OCI-LY3 (cell line): ENCODE measurements at regions not wholly inside any gene's neighbourhood (a gene's known extent, or its start where the extent isn't known, plus 50 kb on each side); places are given as distances from the start of the nearest gene placed in this dataset.

Source experiments
- H2AFZ ChIP-seq: fragments of 200-600, 300-600 bp; shearing (Covaris generic); 2 replicates; pipeline ENCODE4 v1.6.0; 2014; ENCODE audit warnings: antibody characterized with exemption, low read depth, low read length
- H3K27ac ChIP-seq: fragments of 200-600, 300-600 bp; sonication (generic); 2 replicates; pipeline ENCODE4 v1.5.1; 2014; ENCODE audit warnings: mild to moderate bottlenecking, low read length, moderate library complexity, mixed read lengths
- H3K27me3 ChIP-seq: fragments of 200-600, 300-600 bp; sonication (generic); 2 replicates; pipeline ENCODE4 v1.6.1; 2014; ENCODE audit warnings: low read depth, low read length, mixed read lengths
- H3K36me3 ChIP-seq: fragments of 200-600, 300-600 bp; sonication (generic); replicated peaks from 2 replicates; pipeline ENCODE3; 2014; ENCODE audit warnings: low read depth, low read length, mixed read lengths
- H3K4me1 ChIP-seq: fragments of 300-600, 200-600 bp; sonication (generic); 2 replicates; pipeline ENCODE4 v1.6.1; 2014; ENCODE audit warnings: low read length, mixed read lengths
- H3K4me2 ChIP-seq: fragments of 200-600, 300-600 bp; sonication (generic); 2 replicates; pipeline ENCODE4 v1.6.1; 2014; ENCODE audit warnings: low read length, mixed read lengths
- H3K4me3 ChIP-seq: fragments of 300-600, 200-600 bp; sonication (generic); 2 replicates; pipeline ENCODE4 v1.5.1; 2014; ENCODE audit warnings: antibody characterized with exemption, mild to moderate bottlenecking, low read length, moderate library complexity
- H3K79me2 ChIP-seq: fragments of 300-600, 200-600 bp; shearing (Covaris generic); 2 replicates; pipeline ENCODE4 v1.6.1; 2014; ENCODE audit warnings: mild to moderate bottlenecking, low read length, mixed read lengths
- H3K9ac ChIP-seq: fragments of 300-600, 200-600 bp; shearing (Covaris generic); 2 replicates; pipeline ENCODE4 v1.6.0; 2014; ENCODE audit warnings: mild to moderate bottlenecking, low read length, moderate library complexity
- H3K9me3 ChIP-seq: fragments of 200-600, 300-600 bp; shearing (Covaris generic); 2 replicates; pipeline ENCODE4 v1.6.1; 2014; ENCODE audit warnings: low read length, mixed read lengths; ENCODE audit not compliant: insufficient read depth
- H4K20me1 ChIP-seq: fragments of 200-600, 300-600 bp; sonication (generic); 2 replicates; pipeline ENCODE4 v1.6.1; 2016; ENCODE audit warnings: low read length, mixed read lengths; ENCODE audit not compliant: insufficient read depth
- CTCF ChIP-seq: fragments of 200-600, 300-600 bp; sonication (generic); IDR thresholded peaks from 2 replicates; pipeline ENCODE4 v1.5.1; 2014; ENCODE audit warnings: antibody characterized with exemption, low read length, low read depth
- EZH2phosphoT487 ChIP-seq: fragments of 200-600 bp; shearing (Covaris generic); IDR thresholded peaks from 2 replicates; pipeline ENCODE4 v1.6.1; 2018; ENCODE audit warnings: antibody characterized with exemption, mixed run types, low read depth

GRCh38 chr3:80233576-80233975 lies 465.8 kb upstream of the ROBO1 start:
- Histone ChIP-seq H3K4me2 (no peak overlapping the region), H3K36me3 (no peaks in the 10 kb centered on the region), H3K9ac (no peak overlapping the region), H2AFZ (no peak overlapping the region), H3K4me1 (no peaks in the 10 kb centered on the region), H3K4me3 (no peak overlapping the region), H3K9me3 (no peaks in the 10 kb centered on the region), H3K27me3 (no peaks in the 10 kb centered on the region), H3K79me2 (no peaks in the 10 kb centered on the region), H3K27ac (no peak overlapping the region), H4K20me1 (no peaks in the 10 kb centered on the region)
- TF ChIP-seq EZH2phosphoT487 (no peak), CTCF (no peak)

- no peak overlapping the region for H2AFZ ChIP-seq
- no peaks in the 10 kb centered on the region for H3K36me3 ChIP-seq
- TF ChIP-seq EZH2phosphoT487, result no peak
- no peak for TF ChIP-seq CTCF
- no peaks in the 10 kb centered on the region for H3K79me2 ChIP-seq
- H3K4me2 ChIP-seq, result no peak overlapping the region
- no peaks in the 10 kb centered on the region for H3K4me1 ChIP-seq
- H4K20me1 ChIP-seq, result no peaks in the 10 kb centered on the region
- H3K9ac ChIP-seq, result no peak overlapping the region
- H3K9me3 ChIP-seq, result no peaks in the 10 kb centered on the region
- H3K4me3 ChIP-seq, result no peak overlapping the region
- no peaks in the 10 kb centered on the region for H3K27me3 ChIP-seq
- no peak overlapping the region for H3K27ac ChIP-seq
These were observed 465.0 kb upstream of the ROBO1 start for GRCh38 chr3:80232760-80233159.

- no peaks in the 10 kb centered on the region for H3K79me2 ChIP-seq
- no peak overlapping the region for H3K27ac ChIP-seq
- H3K4me2 ChIP-seq, result no peak overlapping the region
- H3K4me1 ChIP-seq, result no peaks in the 10 kb centered on the region
- no peaks in the 10 kb centered on the region for H3K27me3 ChIP-seq
- H3K4me3 ChIP-seq, result no peak overlapping the region
- TF ChIP-seq EZH2phosphoT487 (no peak), CTCF (no peak)
- H3K9ac ChIP-seq, result no peak overlapping the region
- no peaks in the 10 kb centered on the region for H3K9me3 ChIP-seq
- H4K20me1 ChIP-seq, result no peaks in the 10 kb centered on the region
- no peak overlapping the region for H2AFZ ChIP-seq
- no peaks in the 10 kb centered on the region for H3K36me3 ChIP-seq
These were observed 463.2 kb upstream of the ROBO1 start for GRCh38 chr3:80230962-80231361.

GRCh38 chr3:80227216-80227615 lies 459.4 kb upstream of the ROBO1 start:
- H3K4me3 ChIP-seq, result no peak overlapping the region

More at GRCh38 chr3:80227216-80227615, 459.4 kb upstream of the ROBO1 start:
- Histone ChIP-seq H2AFZ (no peak overlapping the region), H4K20me1 (no peaks in the 10 kb centered on the region), H3K9ac (no peak overlapping the region), H3K27me3 (no peaks in the 10 kb centered on the region), H3K27ac (no peak overlapping the region), H3K36me3 (no peaks in the 10 kb centered on the region), H3K4me1 (no peaks in the 10 kb centered on the region), H3K4me2 (no peak overlapping the region), H3K9me3 (no peaks in the 10 kb centered on the region), H3K79me2 (no peaks in the 10 kb centered on the region)
- TF ChIP-seq CTCF (no peak), EZH2phosphoT487 (no peak)
